H9 (cell line): ENCODE measurements at regions not wholly inside any gene's neighbourhood (a gene's known extent, or its start where the extent isn't known, plus 50 kb on each side); places are given as distances from the start of the nearest gene placed in this dataset.

Experiments used
- DNase-seq: peaks from one replicate; pipeline ENCODE4 v3.0.0-alpha.2; 2017
- H2AFZ ChIP-seq: one replicate; pipeline ENCODE4 v1.6.1; 2013; ENCODE audit warnings: mild to moderate bottlenecking, low read length, control low read depth, moderate library complexity
- H2AK5ac ChIP-seq: 2 replicates; pipeline ENCODE4 v1.6.1; 2013; ENCODE audit warnings: low read length, control low read depth, mixed read lengths; ENCODE audit not compliant: insufficient read length
- H2BK120ac ChIP-seq: one replicate; pipeline ENCODE4 v1.6.1; 2013; ENCODE audit warnings: low read depth, mild to moderate bottlenecking, low read length, control low read depth, inconsistent platforms; ENCODE audit not compliant: poor library complexity, severe bottlenecking
- H2BK12ac ChIP-seq: 2 replicates; pipeline ENCODE4 v1.6.1; 2013; ENCODE audit warnings: low read length, control low read depth, mixed read lengths, low read depth; ENCODE audit not compliant: insufficient read length
- H2BK15ac ChIP-seq: 2 replicates; pipeline ENCODE4 v1.6.1; 2013; ENCODE audit warnings: low read depth, low read length, control low read depth
- H2BK20ac ChIP-seq: one replicate; pipeline ENCODE4 v1.6.1; 2013; ENCODE audit warnings: low read depth, mild to moderate bottlenecking, low read length, control low read depth, inconsistent platforms; ENCODE audit not compliant: poor library complexity, severe bottlenecking
- H2BK5ac ChIP-seq: 2 replicates; pipeline ENCODE4 v1.6.1; 2013; ENCODE audit warnings: low read length, control low read depth, mixed read lengths; ENCODE audit not compliant: insufficient read length
- H3K14ac ChIP-seq: 2 replicates; pipeline ENCODE4 v1.6.1; 2013; ENCODE audit warnings: low read length, control low read depth; ENCODE audit not compliant: insufficient read depth
- H3K18ac ChIP-seq: 2 replicates; pipeline ENCODE4 v1.6.1; 2013; ENCODE audit warnings: low read depth, mild to moderate bottlenecking, mixed read lengths, low read length, control low read depth; ENCODE audit not compliant: insufficient read length
- H3K23ac ChIP-seq: 2 replicates; pipeline ENCODE4 v1.6.1; 2013; ENCODE audit warnings: low read length, control low read depth, mixed read lengths, low read depth; ENCODE audit not compliant: insufficient read length
- H3K23me2 ChIP-seq: 2 replicates; pipeline ENCODE4 v1.6.1; 2013; ENCODE audit warnings: low read depth, mild to moderate bottlenecking, mixed read lengths, low read length, control low read depth; ENCODE audit not compliant: insufficient read length, poor library complexity, severe bottlenecking
- H3K27ac ChIP-seq: 2 replicates; pipeline ENCODE4 v1.5.1; 2013; ENCODE audit warnings: low read length, control low read depth, mixed read lengths, low read depth; ENCODE audit not compliant: insufficient read length
- H3K27me3 ChIP-seq: 2 replicates; pipeline ENCODE4 v1.6.1; 2013; ENCODE audit warnings: low read length, control low read depth, inconsistent platforms; ENCODE audit not compliant: insufficient read depth
- H3K4ac ChIP-seq: 2 replicates; pipeline ENCODE4 v1.6.1; 2013; ENCODE audit warnings: low read depth, mild to moderate bottlenecking, control low read depth, inconsistent platforms, low read length, moderate library complexity
- H3K4me1 ChIP-seq: 2 replicates; pipeline ENCODE4 v1.6.1; 2013; ENCODE audit warnings: low read length, control low read depth, inconsistent platforms; ENCODE audit not compliant: insufficient read depth
- H3K4me2 ChIP-seq: 2 replicates; pipeline ENCODE4 v1.6.1; 2013; ENCODE audit warnings: low read length, control low read depth, mixed read lengths; ENCODE audit not compliant: insufficient read length, insufficient read depth
- H3K56ac ChIP-seq: 2 replicates; pipeline ENCODE4 v1.6.1; 2013; ENCODE audit warnings: low read depth, mild to moderate bottlenecking, mixed read lengths, low read length, control low read depth; ENCODE audit not compliant: insufficient read length
- H3K79me1 ChIP-seq: 2 replicates; pipeline ENCODE4 v1.6.1; 2013; ENCODE audit warnings: low read depth, mild to moderate bottlenecking, moderate library complexity, low read length, control low read depth, inconsistent platforms; ENCODE audit not compliant: insufficient read depth, poor library complexity, severe bottlenecking
- H3K79me2 ChIP-seq: 2 replicates; pipeline ENCODE4 v1.6.1; 2013; ENCODE audit warnings: low read length, control low read depth, inconsistent platforms; ENCODE audit not compliant: insufficient read depth
- H3K9ac ChIP-seq: 2 replicates; pipeline ENCODE4 v1.6.1; 2013; ENCODE audit warnings: low read length, control low read depth, mixed read lengths; ENCODE audit not compliant: insufficient read length; ENCODE audit errors: extremely low read depth
- H3K9me3 ChIP-seq: one replicate; pipeline ENCODE4 v1.6.1; 2013; ENCODE audit warnings: low read depth, low read length, inconsistent platforms; ENCODE audit not compliant: control insufficient read depth
- H3T11ph ChIP-seq: one replicate; pipeline ENCODE4 v1.6.1; 2013; ENCODE audit warnings: mild to moderate bottlenecking, low read length, control low read depth, inconsistent platforms
- H4K20me1 ChIP-seq: one replicate; pipeline ENCODE4 v1.6.1; 2013; ENCODE audit not compliant: control insufficient read depth, insufficient read length, insufficient read depth
- H4K5ac ChIP-seq: 2 replicates; pipeline ENCODE4 v1.6.1; 2013; ENCODE audit warnings: low read depth, mild to moderate bottlenecking, mixed read lengths, low read length, control low read depth; ENCODE audit not compliant: insufficient read length
- H4K8ac ChIP-seq: replicated peaks from 2 replicates; pipeline ENCODE4 v1.6.1; 2013; ENCODE audit warnings: low read length, control low read depth, mixed read lengths, low read depth; ENCODE audit not compliant: insufficient read length
- H4K91ac ChIP-seq: 2 replicates; pipeline ENCODE4 v1.6.1; 2013; ENCODE audit warnings: low read depth, mild to moderate bottlenecking, moderate library complexity, mixed read lengths, low read length, control low read depth; ENCODE audit not compliant: insufficient read length
- H3K27ac Mint-ChIP-seq, 3 experiments: 2 replicates in 2 of 3; 3 replicates in 1 of 3; pipeline ENCODE4 v1.8.0; 2020 to 2021; ENCODE audit warnings: mixed read lengths in 3 of 3, mild to moderate bottlenecking in 1 of 3, moderate library complexity in 1 of 3
- H3K27me3 Mint-ChIP-seq: 2 replicates; pipeline ENCODE4 v1.8.0; 2021; ENCODE audit warnings: low read depth, mild to moderate bottlenecking, moderate library complexity, mixed read lengths
- H3K36me3 Mint-ChIP-seq, 3 experiments: 2 replicates in 2 of 3; 3 replicates in 1 of 3; pipeline ENCODE4 v1.8.0; 2020 to 2021; ENCODE audit warnings: low read depth in 3 of 3, mixed read lengths in 3 of 3; ENCODE audit not compliant: insufficient read depth in 1 of 3
- H3K4me1 Mint-ChIP-seq, 2 experiments: 2 replicates each; pipeline ENCODE4 v1.8.0; 2020; ENCODE audit warnings: mixed read lengths in 2 of 2
- H3K4me3 Mint-ChIP-seq, 2 experiments: 2 replicates in 1 of 2; 3 replicates in 1 of 2; pipeline ENCODE4 v1.8.0; 2020 to 2021; ENCODE audit warnings: mild to moderate bottlenecking in 2 of 2, mixed read lengths in 2 of 2, moderate library complexity in 1 of 2
- H3K9me3 Mint-ChIP-seq, 2 experiments: 2 replicates in 1 of 2; 3 replicates in 1 of 2; pipeline ENCODE4 v1.8.0; 2020; ENCODE audit warnings: mild to moderate bottlenecking in 2 of 2, mixed read lengths in 2 of 2, moderate library complexity in 1 of 2
- CTCF ChIP-seq: fragments of 200-600 bp; sonication (generic); conservative IDR thresholded peaks from 3 replicates; pipeline ENCODE4 v1.8.0; 2021; ENCODE audit warnings: antibody characterized with exemption, mild to moderate bottlenecking
- WGBS: extraction: QIAGEN DNeasy Blood & Tissue Kit; methylation state at CpG from one replicate; pipeline ENCODE4 v1.1.7; 2013; ENCODE audit warnings: missing lambda C conversion rate, low lambda C conversion rate, mixed read lengths; ENCODE audit not compliant: insufficient read length; ENCODE audit errors: extremely low coverage; 5-methylcytosine and 5-hydroxymethylcytosine counted together

- no peak overlapping the region for H4K8ac ChIP-seq
- H3K4ac ChIP-seq = no peak overlapping the region
- H3K9me3 ChIP-seq = peaks cover 9% of the 10 kb centered on the region
- H4K20me1 ChIP-seq = no peaks in the 10 kb centered on the region
- H3K23me2 ChIP-seq = no peaks in the 10 kb centered on the region
- Mint-ChIP-seq H3K4me1 (no peaks in the 10 kb centered on the region), H3K27me3 (peaks cover 1% of the 10 kb centered on the region), H3K9me3 (peaks cover 8 to 65% of the 10 kb centered on the region in 2 experiments), H3K4me3 (no peak overlapping the region), H3K36me3 (0 out of 7 replicates have a peak, but pooled peaks cover 0 to 4% (median 0%) of the 10 kb centered on the region in 3 experiments), H3K27ac (no peak overlapping the region)
- H3K18ac ChIP-seq = no peak overlapping the region
- H4K5ac ChIP-seq = no peak overlapping the region
- H3K79me1 ChIP-seq = no peaks in the 10 kb centered on the region
- no peaks in the 10 kb centered on the region for H3K4me1 ChIP-seq
- H3T11ph ChIP-seq = no peak overlapping the region
- no peak overlapping the region for H4K91ac ChIP-seq
- no peak overlapping the region for H2AFZ ChIP-seq
- H2BK120ac ChIP-seq = no peak overlapping the region
- TF ChIP-seq CTCF = no peak
- H2BK20ac ChIP-seq = no peak overlapping the region
- no peak overlapping the region for H2BK12ac ChIP-seq
- no peak overlapping the region for H3K9ac ChIP-seq
- no peak overlapping the region for H3K27ac ChIP-seq
- H3K23ac ChIP-seq = no peak overlapping the region
- no peak overlapping the region for H2AK5ac ChIP-seq
- no CpG with 5 or more reads among the region's 5 CpGs for WGBS
- no peak for DNase-seq
- no peaks in the 10 kb centered on the region for H3K27me3 ChIP-seq
- H2BK15ac ChIP-seq = no peak overlapping the region
- H3K4me2 ChIP-seq = no peak overlapping the region
- no peak overlapping the region for H2BK5ac ChIP-seq
- H3K79me2 ChIP-seq = no peaks in the 10 kb centered on the region
- H3K14ac ChIP-seq = no peak overlapping the region; the same call in 1 of the 2 replicates
- no peak overlapping the region for H3K56ac ChIP-seq
These were observed 239.7 kb upstream of the ANKRD30A start for GRCh38 chr10:36885746-36886145.
